Osteoblast (primary cell): ENCODE measurements at regions not wholly inside any gene's neighbourhood (a gene's known extent, or its start where the extent isn't known, plus 50 kb on each side); places are given as distances from the start of the nearest gene placed in this dataset.

Experiments used
- DNase-seq: peaks from one replicate; pipeline ENCODE4 v3.0.0; 2011; ENCODE audit warnings: low spot score, mixed read lengths; ENCODE audit not compliant: insufficient read length; ENCODE audit errors: missing footprints
- H2AFZ ChIP-seq: 2 replicates; pipeline ENCODE4 v1.6.0; 2011; ENCODE audit warnings: mild to moderate bottlenecking, low read length
- H3K27ac ChIP-seq: 2 replicates; pipeline ENCODE4 v1.5.1; 2011; ENCODE audit warnings: mild to moderate bottlenecking, low read depth, low read length, moderate library complexity
- H3K27me3 ChIP-seq: 2 replicates; pipeline ENCODE4 v1.6.0; 2012; ENCODE audit warnings: mild to moderate bottlenecking, control low read depth, inconsistent platforms, low read length, moderate library complexity; ENCODE audit not compliant: insufficient read depth
- H3K36me3 ChIP-seq: 2 replicates; pipeline ENCODE4 v1.5.1; 2011; ENCODE audit warnings: mild to moderate bottlenecking, low read length, control low read depth, moderate library complexity; ENCODE audit not compliant: insufficient read depth
- H3K4me1 ChIP-seq: 2 replicates; pipeline ENCODE4 v1.5.1; 2011; ENCODE audit warnings: mild to moderate bottlenecking, low read length, control low read depth, moderate library complexity; ENCODE audit not compliant: insufficient read depth
- H3K4me2 ChIP-seq: 2 replicates; pipeline ENCODE4 v1.6.0; 2011; ENCODE audit warnings: mild to moderate bottlenecking, low read length; ENCODE audit not compliant: insufficient read depth
- H3K4me3 ChIP-seq: fragments of 200-600 bp; sonication (generic); 3 replicates; pipeline ENCODE4 v1.5.1; 2012; ENCODE audit warnings: mild to moderate bottlenecking, low read length, inconsistent platforms; ENCODE audit not compliant: insufficient read depth
- H3K79me2 ChIP-seq: 2 replicates; pipeline ENCODE4 v1.6.0; 2012; ENCODE audit warnings: mild to moderate bottlenecking, low read length, control low read depth, inconsistent platforms; ENCODE audit not compliant: insufficient read depth
- H3K9me3 ChIP-seq: 2 replicates; pipeline ENCODE4 v1.5.1; 2011; ENCODE audit warnings: low read depth, low read length, control low read depth
- H4K20me1 ChIP-seq: 2 replicates; pipeline ENCODE4 v1.6.0; 2012; ENCODE audit warnings: mild to moderate bottlenecking, low read length, control low read depth; ENCODE audit not compliant: insufficient read depth
- CTCF ChIP-seq: IDR thresholded peaks from 2 replicates; pipeline ENCODE4 v1.5.1; 2011; ENCODE audit warnings: mild to moderate bottlenecking, low read depth, low read length, moderate library complexity; ENCODE audit errors: extremely low read depth

DNA sequence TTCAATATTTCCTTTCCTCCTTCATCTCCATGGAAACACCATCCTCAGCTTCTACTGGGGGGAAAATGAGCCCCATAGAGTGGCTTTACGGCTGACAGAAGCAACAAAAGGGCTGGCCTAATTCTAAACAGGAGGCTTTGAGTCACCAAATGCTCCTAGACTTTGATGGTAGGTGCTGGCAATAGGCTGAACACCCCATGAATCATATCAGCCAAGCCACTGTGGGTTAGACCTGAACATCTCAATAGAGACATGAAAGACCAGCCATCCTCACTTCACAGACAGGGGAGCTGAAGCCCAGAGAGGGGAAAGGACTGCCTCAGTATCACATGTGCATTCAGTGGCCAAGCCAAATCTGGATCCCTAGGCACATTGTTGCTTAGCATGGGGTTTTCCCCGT, 107.6 kb downstream of the AMER1 start:
- Histone ChIP-seq H4K20me1 (no peaks in the 10 kb centered on the region), H3K27me3 (no peaks in the 10 kb centered on the region), H3K27ac (no peak overlapping the region), H3K4me3 (no peak overlapping the region), H3K4me2 (no peak overlapping the region), H3K79me2 (no peaks in the 10 kb centered on the region), H3K4me1 (no peaks in the 10 kb centered on the region), H3K9me3 (no peaks in the 10 kb centered on the region), H3K36me3 (no peaks in the 10 kb centered on the region), H2AFZ (no peak overlapping the region)
- TF ChIP-seq CTCF, result no peak
- DNase-seq, result no peak

DNA sequence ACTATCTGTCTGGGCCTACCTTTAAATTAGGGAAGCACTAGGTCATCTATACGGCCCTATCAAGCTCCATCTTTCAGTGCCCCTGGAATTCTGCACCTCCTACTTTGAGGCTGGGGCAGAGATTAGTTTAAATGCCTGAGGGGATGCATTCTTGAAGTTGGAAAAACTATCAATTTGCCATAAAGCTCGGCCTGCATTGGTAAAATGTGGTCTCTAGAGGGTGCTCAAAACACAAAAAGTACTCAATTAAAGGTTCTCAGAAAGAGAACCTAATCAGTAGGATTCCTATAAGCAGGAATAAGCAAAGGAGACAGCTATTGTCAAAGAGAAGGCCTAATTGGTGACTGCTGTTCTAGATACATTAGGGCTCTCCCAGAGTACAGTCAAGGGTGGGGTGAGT, 111.7 kb downstream of the AMER1 start:
- Histone ChIP-seq H2AFZ (no peak overlapping the region), H3K27ac (no peak overlapping the region), H3K36me3 (no peaks in the 10 kb centered on the region), H3K79me2 (no peaks in the 10 kb centered on the region), H3K4me1 (no peaks in the 10 kb centered on the region), H3K9me3 (no peaks in the 10 kb centered on the region), H4K20me1 (no peaks in the 10 kb centered on the region), H3K27me3 (no peaks in the 10 kb centered on the region), H3K4me2 (no peak overlapping the region), H3K4me3 (no peak overlapping the region)
- DNase-seq, result no peak
- TF ChIP-seq CTCF, result peak; percentile 38
